ENCODE measurements at regions not wholly inside any gene's neighbourhood (a gene's known extent, or its start where the extent isn't known, plus 50 kb on each side); places are given as distances from the start of the nearest gene placed in this dataset.
A peak's percentile ranks its signal among the peaks of the same experiment; 100 is the strongest.

DNA sequence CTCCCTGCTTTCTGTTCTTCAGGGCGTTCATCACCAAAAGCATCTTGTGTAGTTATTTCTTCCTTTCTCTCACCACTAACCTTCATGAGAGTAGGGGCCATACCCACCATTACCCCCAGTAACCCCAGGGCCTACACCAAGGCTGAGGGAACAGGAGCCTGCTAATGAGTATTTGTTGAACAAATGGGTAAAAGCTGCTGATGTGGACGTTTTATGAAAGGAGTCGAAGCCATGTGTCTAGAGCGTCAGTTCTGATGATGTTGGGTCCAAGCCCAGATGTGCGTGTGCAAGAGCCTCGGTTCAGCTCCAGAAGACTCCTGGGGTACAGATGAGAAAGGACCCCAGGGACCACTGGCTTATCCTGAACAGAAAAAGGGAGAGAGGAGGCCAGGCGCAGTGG lies 77.1 kb upstream of the TBC1D3K start:
- intact Hi-C loops (cut with DNase I, micrococcal nuclease): no loop called here
- H3K36me3 ChIP-seq (ENCODE audit: low read depth): no peaks in the 10 kb centered on the region
- DNase-seq: no peak

DNA sequence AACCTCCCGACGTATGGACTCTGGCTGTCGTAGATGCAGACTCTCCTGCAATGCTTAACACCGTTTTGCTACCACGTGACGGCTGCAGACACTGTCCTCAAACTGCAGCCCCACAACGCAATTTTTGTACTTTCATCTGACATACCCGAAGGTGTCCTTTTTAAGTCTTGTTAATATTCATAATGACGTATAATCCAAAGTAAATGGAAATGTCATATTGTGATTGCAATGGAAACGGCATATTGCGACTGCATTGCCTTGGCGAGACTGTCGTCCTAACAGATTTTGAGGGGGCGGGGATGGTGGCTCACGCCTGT lies 79.3 kb upstream of the TBC1D3K start:
- H3K9me3 ChIP-seq: no peaks in the 10 kb centered on the region
- ATAC-seq (no peak), DNase-seq (no peak)
- TF ChIP-seq, protein P1, sequence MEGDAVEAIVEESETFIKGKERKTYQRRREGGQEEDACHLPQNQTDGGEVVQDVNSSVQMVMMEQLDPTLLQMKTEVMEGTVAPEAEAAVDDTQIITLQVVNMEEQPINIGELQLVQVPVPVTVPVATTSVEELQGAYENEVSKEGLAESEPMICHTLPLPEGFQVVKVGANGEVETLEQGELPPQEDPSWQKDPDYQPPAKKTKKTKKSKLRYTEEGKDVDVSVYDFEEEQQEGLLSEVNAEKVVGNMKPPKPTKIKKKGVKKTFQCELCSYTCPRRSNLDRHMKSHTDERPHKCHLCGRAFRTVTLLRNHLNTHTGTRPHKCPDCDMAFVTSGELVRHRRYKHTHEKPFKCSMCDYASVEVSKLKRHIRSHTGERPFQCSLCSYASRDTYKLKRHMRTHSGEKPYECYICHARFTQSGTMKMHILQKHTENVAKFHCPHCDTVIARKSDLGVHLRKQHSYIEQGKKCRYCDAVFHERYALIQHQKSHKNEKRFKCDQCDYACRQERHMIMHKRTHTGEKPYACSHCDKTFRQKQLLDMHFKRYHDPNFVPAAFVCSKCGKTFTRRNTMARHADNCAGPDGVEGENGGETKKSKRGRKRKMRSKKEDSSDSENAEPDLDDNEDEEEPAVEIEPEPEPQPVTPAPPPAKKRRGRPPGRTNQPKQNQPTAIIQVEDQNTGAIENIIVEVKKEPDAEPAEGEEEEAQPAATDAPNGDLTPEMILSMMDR (IDR thresholded peaks at IDR 0.05): no peak
- H3K4me1 ChIP-seq (ENCODE audit: low read depth): no peaks in the 10 kb centered on the region
- H3K36me3 ChIP-seq (ENCODE audit: low read depth): no peaks in the 10 kb centered on the region
- no peak overlapping the region for H3K4me3 ChIP-seq
- intact Hi-C loops (cut with DNase I, micrococcal nuclease): no loop called here

More for the DNA sequence above, 77.1 kb upstream of the TBC1D3K start:
- H3K4me1 ChIP-seq (ENCODE audit: low read depth): no peaks in the 10 kb centered on the region
- ATAC-seq: no peak
- no peaks in the 10 kb centered on the region for H3K9me3 ChIP-seq
- TF ChIP-seq, protein P1 (IDR thresholded peaks at IDR 0.05): no peak
- H3K4me3 ChIP-seq: no peak overlapping the region

DNA sequence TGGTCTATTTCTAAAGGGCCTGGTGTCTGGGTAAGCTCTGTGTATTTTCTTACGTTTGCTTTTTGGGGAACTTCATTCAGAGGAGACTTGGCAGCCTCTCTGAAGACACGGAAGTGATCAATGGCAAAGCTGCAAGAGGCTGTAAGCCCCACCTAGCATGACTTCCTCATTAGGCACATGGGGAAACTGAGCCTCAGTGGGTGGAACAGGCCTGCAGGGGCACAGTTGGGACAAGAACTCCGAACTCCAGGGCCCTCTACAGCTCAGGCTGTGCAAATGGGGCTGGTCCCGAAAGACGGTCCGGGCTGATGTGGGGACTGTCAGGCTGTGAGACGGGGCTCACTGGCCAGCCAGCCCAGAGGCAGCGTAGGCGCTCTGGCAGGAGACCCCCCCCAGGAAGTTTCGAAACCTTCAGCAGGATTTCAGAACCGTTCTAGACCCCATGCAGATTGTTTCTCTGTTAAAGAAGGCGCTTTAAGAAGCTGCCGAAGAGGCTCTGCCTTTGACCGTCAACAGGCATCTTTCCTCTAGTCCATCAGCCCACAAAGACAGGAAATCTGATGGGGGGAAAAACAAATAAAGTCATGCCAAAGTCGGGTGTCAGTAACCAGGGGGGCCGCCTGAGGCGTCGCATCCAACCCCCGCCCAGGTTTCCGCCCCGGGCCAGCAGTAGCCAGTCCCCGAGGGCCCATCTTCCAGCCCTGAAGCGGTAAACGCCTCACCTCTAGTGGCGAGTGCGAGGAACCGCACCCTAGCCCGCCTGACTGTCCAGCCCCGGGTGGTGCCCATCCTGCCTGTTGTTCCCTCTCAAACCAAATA lies 79.8 kb upstream of the TBC1D3K start:
- H3K9me3 ChIP-seq: no peaks in the 10 kb centered on the region
- no peaks in the 10 kb centered on the region for H3K4me1 ChIP-seq (ENCODE audit: low read depth)
- DNase-seq (peak; percentile 64 to 73 (median 72)), ATAC-seq (peak; percentile 94)
- no peak overlapping the region for H3K4me3 ChIP-seq
- H3K36me3 ChIP-seq (ENCODE audit: low read depth): no peaks in the 10 kb centered on the region
- TF ChIP-seq, protein P1 (IDR thresholded peaks at IDR 0.05): peak; percentile 83
- intact Hi-C loops (cut with DNase I, micrococcal nuclease): no loop called here

DNA sequence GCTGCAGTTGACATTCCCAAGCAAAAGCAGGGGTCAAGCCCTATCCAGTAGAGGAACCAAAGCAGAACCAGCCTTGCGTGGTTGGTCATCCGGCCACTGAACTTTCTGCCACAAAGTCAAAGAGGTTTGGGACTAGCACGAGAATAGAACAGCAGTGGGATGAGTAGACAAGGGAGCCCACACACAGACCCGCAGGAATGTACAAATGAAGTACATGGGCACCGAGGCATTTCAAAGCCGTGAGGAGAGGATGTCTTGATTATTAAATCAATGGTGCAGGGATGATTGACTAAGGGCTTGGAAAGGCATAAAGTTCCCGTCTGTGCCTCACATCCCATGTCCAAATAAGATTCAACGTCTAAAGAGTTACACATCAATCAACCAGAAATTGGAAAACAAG lies 81.8 kb upstream of the TBC1D3K start:
- intact Hi-C loops (cut with DNase I, micrococcal nuclease): no loop called here

DNA sequence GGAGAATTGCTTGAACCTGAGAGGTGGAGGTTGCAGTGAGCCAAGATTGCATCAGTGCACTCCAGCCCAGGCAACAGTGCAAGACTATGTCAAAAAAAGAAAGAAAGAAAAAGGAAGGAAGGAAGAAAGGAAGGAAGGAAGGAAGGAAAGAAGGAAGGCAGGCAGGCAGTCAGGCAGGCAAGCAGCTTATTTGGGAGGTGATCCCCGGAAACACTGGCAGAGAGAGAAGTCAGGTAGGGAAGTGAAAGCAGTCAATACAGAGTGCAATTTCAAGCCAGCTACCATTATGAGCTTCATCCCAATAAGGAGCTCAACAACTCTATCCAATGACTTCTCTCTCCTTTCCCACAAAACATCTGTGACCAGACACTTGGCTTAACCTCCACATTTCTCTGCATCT lies 83.0 kb upstream of the TBC1D3K start:
- H3K4me1 ChIP-seq (ENCODE audit: low read depth): no peaks in the 10 kb centered on the region
- H3K36me3 ChIP-seq (ENCODE audit: low read depth): no peaks in the 10 kb centered on the region
- no peak for ATAC-seq
- H3K9me3 ChIP-seq: no peaks in the 10 kb centered on the region
- intact Hi-C loops (cut with DNase I, micrococcal nuclease): no loop called here
- no peak for DNase-seq
- TF ChIP-seq, protein P1 (IDR thresholded peaks at IDR 0.05): no peak
- H3K4me3 ChIP-seq: no peak overlapping the region

More for the DNA sequence above, 81.8 kb upstream of the TBC1D3K start:
- no peak for ATAC-seq
- no peak for DNase-seq
- Histone ChIP-seq H3K4me1 (ENCODE audit: low read depth) (no peaks in the 10 kb centered on the region), H3K36me3 (ENCODE audit: low read depth) (no peaks in the 10 kb centered on the region), H3K4me3 (no peak overlapping the region), H3K9me3 (no peaks in the 10 kb centered on the region)
- TF ChIP-seq, protein P1 (IDR thresholded peaks at IDR 0.05): no peak

All from mucosa of descending colon (tissue), 3 donors.